Spleen (tissue), 7 donors: ENCODE measurements at regions not wholly inside any gene's neighbourhood (a gene's known extent, or its start where the extent isn't known, plus 50 kb on each side); places are given as distances from the start of the nearest gene placed in this dataset.

Experiments
- POLR2A ChIP-seq, 3 donors: fragments of 450-650 bp; IDR thresholded peaks; one replicate each; pipeline ENCODE4 v1.5.1; 2017; ENCODE audit warnings: antibody characterized with exemption in 3 of 3, mild to moderate bottlenecking in 1 of 3
- TF ChIP-seq, protein P1 (sequence below), 11 experiments: fragments of 200-600 bp in 7 of 11; fragments of 450-650 bp in 4 of 11; sonication (generic) in 4 of 11; IDR thresholded peaks in 8 of 11; conservative IDR thresholded peaks in 3 of 11; 1 replicate in 7 of 11; 2 replicates in 4 of 11; pipeline versions ENCODE4 v1.4.0 to v1.8.0; 2016 to 2021; ENCODE audit warnings: antibody characterized with exemption in 11 of 11, inconsistent platforms in 4 of 11, mild to moderate bottlenecking in 1 of 11
- donor health status: DM: no; HTN: no; CAD: no; lungs with moderate emphysema.
- donor health status: DM: no; HTN: no; CAD: no.
- donor health status: DM: no; HTN: no; CAD: no.

DNA sequence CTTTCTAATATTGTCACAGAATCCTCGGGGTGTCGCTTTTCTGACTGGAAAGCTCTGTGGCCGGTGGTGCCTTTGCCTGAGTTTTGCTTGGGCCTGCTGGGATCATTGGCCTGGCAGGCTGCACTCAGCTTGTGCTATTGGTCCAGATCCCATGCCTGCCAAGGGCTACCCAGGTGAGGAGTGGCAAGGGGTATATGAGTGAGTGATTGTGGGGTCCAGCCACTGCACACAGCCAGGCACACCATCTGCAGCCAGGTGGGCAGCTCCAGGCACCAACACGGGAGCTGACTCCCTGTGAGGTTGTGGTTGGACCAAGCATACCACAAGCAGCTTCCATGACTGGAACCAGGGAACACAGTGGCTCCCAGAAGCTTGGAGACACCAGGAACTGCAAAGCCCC lies 557.2 kb downstream of the SI start:
- TF ChIP-seq POLR2A (IDR thresholded peaks at IDR 0.05): no peak
- TF ChIP-seq, protein P1, sequence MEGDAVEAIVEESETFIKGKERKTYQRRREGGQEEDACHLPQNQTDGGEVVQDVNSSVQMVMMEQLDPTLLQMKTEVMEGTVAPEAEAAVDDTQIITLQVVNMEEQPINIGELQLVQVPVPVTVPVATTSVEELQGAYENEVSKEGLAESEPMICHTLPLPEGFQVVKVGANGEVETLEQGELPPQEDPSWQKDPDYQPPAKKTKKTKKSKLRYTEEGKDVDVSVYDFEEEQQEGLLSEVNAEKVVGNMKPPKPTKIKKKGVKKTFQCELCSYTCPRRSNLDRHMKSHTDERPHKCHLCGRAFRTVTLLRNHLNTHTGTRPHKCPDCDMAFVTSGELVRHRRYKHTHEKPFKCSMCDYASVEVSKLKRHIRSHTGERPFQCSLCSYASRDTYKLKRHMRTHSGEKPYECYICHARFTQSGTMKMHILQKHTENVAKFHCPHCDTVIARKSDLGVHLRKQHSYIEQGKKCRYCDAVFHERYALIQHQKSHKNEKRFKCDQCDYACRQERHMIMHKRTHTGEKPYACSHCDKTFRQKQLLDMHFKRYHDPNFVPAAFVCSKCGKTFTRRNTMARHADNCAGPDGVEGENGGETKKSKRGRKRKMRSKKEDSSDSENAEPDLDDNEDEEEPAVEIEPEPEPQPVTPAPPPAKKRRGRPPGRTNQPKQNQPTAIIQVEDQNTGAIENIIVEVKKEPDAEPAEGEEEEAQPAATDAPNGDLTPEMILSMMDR (IDR thresholded peaks at IDR 0.05 in 8 of 11, conservative IDR thresholded peaks at IDR 0.05 in 3 of 11): no peak
